ENCODE measurements at regions not wholly inside any gene's neighbourhood (a gene's known extent, or its start where the extent isn't known, plus 50 kb on each side); places are given as distances from the start of the nearest gene placed in this dataset.

- Mint-ChIP-seq H3K27ac (no peak overlapping the region), H3K36me3 (ENCODE audit: low read depth) (no peaks in the 10 kb centered on the region), H3K9me3 (no peaks in the 10 kb centered on the region), H3K27me3 (peaks cover 2% of the 10 kb centered on the region), H3K4me1 (ENCODE audit: low read depth) (no peaks in the 10 kb centered on the region), H3K4me3 (no peak overlapping the region)
- no peak for DNase-seq
Observed at GRCh38 chr18:24735624-24736231, 275.3 kb downstream of the HRH4 start.

- Mint-ChIP-seq H3K36me3 (ENCODE audit: low read depth) (no peaks in the 10 kb centered on the region), H3K9me3 (no peaks in the 10 kb centered on the region), H3K4me3 (no peak overlapping the region), H3K27me3 (no peaks in the 10 kb centered on the region), H3K4me1 (ENCODE audit: low read depth) (no peaks in the 10 kb centered on the region), H3K27ac (no peak overlapping the region)
- DNase-seq, result no peak
Observed at GRCh38 chr18:24736662-24737330, 276.4 kb downstream of the HRH4 start.

- Mint-ChIP-seq H3K36me3 (ENCODE audit: low read depth) (no peaks in the 10 kb centered on the region), H3K4me1 (ENCODE audit: low read depth) (no peaks in the 10 kb centered on the region), H3K9me3 (no peaks in the 10 kb centered on the region), H3K4me3 (no peak overlapping the region), H3K27me3 (no peaks in the 10 kb centered on the region), H3K27ac (no peak overlapping the region)
- DNase-seq, result no peak
Observed at GRCh38 chr18:24740829-24741228, 280.4 kb downstream of the HRH4 start.

- DNase-seq, result no peak
- Mint-ChIP-seq H3K4me3 (no peak overlapping the region), H3K9me3 (no peaks in the 10 kb centered on the region), H3K36me3 (ENCODE audit: low read depth) (no peaks in the 10 kb centered on the region), H3K4me1 (ENCODE audit: low read depth) (no peaks in the 10 kb centered on the region), H3K27ac (no peak overlapping the region), H3K27me3 (no peaks in the 10 kb centered on the region)
Observed at GRCh38 chr18:24741321-24741720, 280.9 kb downstream of the HRH4 start.

GRCh38 chr18:24741965-24742724 lies 281.7 kb downstream of the HRH4 start:
- no peak for DNase-seq
- no peak overlapping the region for H3K27ac Mint-ChIP-seq
- no peak overlapping the region for H3K4me3 Mint-ChIP-seq
- no peaks in the 10 kb centered on the region for H3K36me3 Mint-ChIP-seq (ENCODE audit: low read depth)
- no peaks in the 10 kb centered on the region for H3K4me1 Mint-ChIP-seq (ENCODE audit: low read depth)
- H3K9me3 Mint-ChIP-seq, result no peaks in the 10 kb centered on the region
- H3K27me3 Mint-ChIP-seq, result no peaks in the 10 kb centered on the region

GRCh38 chr18:24754583-24755253 lies 294.3 kb downstream of the HRH4 start:
- H3K9me3 Mint-ChIP-seq, result no peaks in the 10 kb centered on the region
- H3K4me3 Mint-ChIP-seq, result no peak overlapping the region
- peaks cover 13% of the 10 kb centered on the region for H3K27me3 Mint-ChIP-seq
- H3K36me3 Mint-ChIP-seq (ENCODE audit: low read depth), result no peaks in the 10 kb centered on the region
- DNase-seq, result no peak
- no peaks in the 10 kb centered on the region for H3K4me1 Mint-ChIP-seq (ENCODE audit: low read depth)
- H3K27ac Mint-ChIP-seq, result no peak overlapping the region

- H3K9me3 Mint-ChIP-seq, result peaks cover 1% of the 10 kb centered on the region
- no peaks in the 10 kb centered on the region for H3K4me1 Mint-ChIP-seq (ENCODE audit: low read depth)
- no peak overlapping the region for H3K27ac Mint-ChIP-seq
- DNase-seq, result no peak
- no peaks in the 10 kb centered on the region for H3K36me3 Mint-ChIP-seq (ENCODE audit: low read depth)
- H3K4me3 Mint-ChIP-seq, result no peak overlapping the region
- H3K27me3 Mint-ChIP-seq, result peaks cover 3% of the 10 kb centered on the region
Observed at GRCh38 chr18:24756385-24756784, 295.9 kb downstream of the HRH4 start.

- no peak overlapping the region for H3K4me3 Mint-ChIP-seq
- peaks cover 7% of the 10 kb centered on the region for H3K9me3 Mint-ChIP-seq
- H3K4me1 Mint-ChIP-seq (ENCODE audit: low read depth), result no peaks in the 10 kb centered on the region
- H3K27ac Mint-ChIP-seq, result no peak overlapping the region
- H3K27me3 Mint-ChIP-seq, result peaks cover 3% of the 10 kb centered on the region
- H3K36me3 Mint-ChIP-seq (ENCODE audit: low read depth), result no peaks in the 10 kb centered on the region
- no peak for DNase-seq
Observed at GRCh38 chr18:24757134-24757533, 296.7 kb downstream of the HRH4 start.

GRCh38 chr18:24761765-24762164 lies 301.3 kb downstream of the HRH4 start:
- H3K27me3 Mint-ChIP-seq, result peaks cover 2% of the 10 kb centered on the region
- H3K4me1 Mint-ChIP-seq (ENCODE audit: low read depth), result no peaks in the 10 kb centered on the region
- H3K27ac Mint-ChIP-seq, result no peak overlapping the region
- H3K9me3 Mint-ChIP-seq, result peaks cover 7% of the 10 kb centered on the region
- no peaks in the 10 kb centered on the region for H3K36me3 Mint-ChIP-seq (ENCODE audit: low read depth)
- H3K4me3 Mint-ChIP-seq, result no peak overlapping the region
- no peak for DNase-seq

GRCh38 chr18:24762511-24762910 lies 302.1 kb downstream of the HRH4 start:
- H3K36me3 Mint-ChIP-seq (ENCODE audit: low read depth), result no peaks in the 10 kb centered on the region
- no peak for DNase-seq
- no peaks in the 10 kb centered on the region for H3K4me1 Mint-ChIP-seq (ENCODE audit: low read depth)
- no peak overlapping the region for H3K27ac Mint-ChIP-seq
- peaks cover 7% of the 10 kb centered on the region for H3K9me3 Mint-ChIP-seq
- no peak overlapping the region for H3K4me3 Mint-ChIP-seq
- H3K27me3 Mint-ChIP-seq, result peaks cover 2% of the 10 kb centered on the region

- no peaks in the 10 kb centered on the region for H3K4me1 Mint-ChIP-seq (ENCODE audit: low read depth)
- H3K9me3 Mint-ChIP-seq, result peaks cover 7% of the 10 kb centered on the region
- H3K27ac Mint-ChIP-seq, result no peak overlapping the region
- peaks cover 3% of the 10 kb centered on the region for H3K27me3 Mint-ChIP-seq
- no peak overlapping the region for H3K4me3 Mint-ChIP-seq
- H3K36me3 Mint-ChIP-seq (ENCODE audit: low read depth), result no peaks in the 10 kb centered on the region
- DNase-seq, result no peak
Observed at GRCh38 chr18:24763765-24764513, 303.5 kb downstream of the HRH4 start.

- H3K27me3 Mint-ChIP-seq, result peaks cover 7% of the 10 kb centered on the region
- H3K9me3 Mint-ChIP-seq, result peaks cover 7% of the 10 kb centered on the region
- no peak for DNase-seq
- no peak overlapping the region for H3K27ac Mint-ChIP-seq
- H3K4me3 Mint-ChIP-seq, result no peak overlapping the region
- no peaks in the 10 kb centered on the region for H3K4me1 Mint-ChIP-seq (ENCODE audit: low read depth)
- no peaks in the 10 kb centered on the region for H3K36me3 Mint-ChIP-seq (ENCODE audit: low read depth)
Observed at GRCh38 chr18:24764766-24765165, 304.3 kb downstream of the HRH4 start.

- Mint-ChIP-seq H3K27me3 (peaks cover 13% of the 10 kb centered on the region), H3K36me3 (ENCODE audit: low read depth) (no peaks in the 10 kb centered on the region), H3K9me3 (peaks cover 5% of the 10 kb centered on the region), H3K4me1 (ENCODE audit: low read depth) (no peaks in the 10 kb centered on the region), H3K4me3 (no peak overlapping the region), H3K27ac (no peak overlapping the region)
- DNase-seq, result no peak
Observed at GRCh38 chr18:24766376-24766775, 305.9 kb downstream of the HRH4 start.

- Mint-ChIP-seq H3K4me1 (ENCODE audit: low read depth) (no peaks in the 10 kb centered on the region), H3K4me3 (no peak overlapping the region), H3K36me3 (ENCODE audit: low read depth) (no peaks in the 10 kb centered on the region), H3K27me3 (peaks cover 11% of the 10 kb centered on the region), H3K27ac (no peak overlapping the region), H3K9me3 (no peaks in the 10 kb centered on the region)
- DNase-seq, result no peak
Observed at GRCh38 chr18:24770311-24771024, 310.0 kb downstream of the HRH4 start.
